Heart right ventricle (tissue), 16 donors: ENCODE measurements at regions not wholly inside any gene's neighbourhood (a gene's known extent, or its start where the extent isn't known, plus 50 kb on each side); places are given as distances from the start of the nearest gene placed in this dataset.

Experiments used
- ATAC-seq, 8 donors: fragments of 200-7000 bp; cut with Tn5 transposase; one replicate each; pipeline ENCODE4 v1.9.1; 2020; ENCODE audit warnings: mild to moderate bottlenecking in 8 of 8, moderate library complexity in 8 of 8, moderate number of reproducible peaks in 1 of 8
- DNase-seq, 2 donors: peaks; one replicate each; pipeline ENCODE4 v3.0.0-alpha.2; 2020
- H3K27ac ChIP-seq, 10 donors: fragments of 200-600 bp; sonication (generic) in 2 of 10; one replicate each; pipeline versions ENCODE4 v1.5.0 to v1.8.0; 2020 to 2022; ENCODE audit warnings: mild to moderate bottlenecking in 3 of 10
- H3K27me3 ChIP-seq, 7 donors: fragments of 200-600 bp; one replicate each; pipeline ENCODE4 v1.8.0; 2021 to 2022; ENCODE audit warnings: mild to moderate bottlenecking in 2 of 7
- H3K36me3 ChIP-seq, 9 donors: fragments of 200-600 bp; sonication (generic) in 1 of 9; one replicate each; pipeline versions ENCODE4 v1.5.0 to v1.8.0; 2020 to 2022; ENCODE audit warnings: mild to moderate bottlenecking in 2 of 9
- H3K4me1 ChIP-seq, 9 donors: fragments of 200-600 bp; sonication (generic) in 1 of 9; one replicate each; pipeline versions ENCODE4 v1.5.0 to v1.8.0; 2020 to 2022; ENCODE audit warnings: mild to moderate bottlenecking in 4 of 9
- H3K4me3 ChIP-seq, 10 donors: fragments of 200-600 bp; sonication (generic) in 2 of 10; one replicate each; pipeline versions ENCODE4 v1.5.0 to v1.8.0; 2020 to 2022; ENCODE audit warnings: mild to moderate bottlenecking in 7 of 10, moderate library complexity in 2 of 10
- H3K9me3 ChIP-seq, 11 donors: fragments of 200-600 bp in 10 of 11; sonication (generic) in 2 of 11; one replicate each; pipeline versions ENCODE4 v1.5.0 to v1.8.0; 2013 to 2022; ENCODE audit warnings: mild to moderate bottlenecking in 2 of 11, control low read depth in 1 of 11, moderate library complexity in 1 of 11
- WGBS, 2 donors: extraction: QIAGEN DNeasy Blood & Tissue Kit; methylation state at CpG; one replicate each; pipeline ENCODE4 v1.1.7; 2013; ENCODE audit warnings: inconsistent platforms in 1 of 2; 5-methylcytosine and 5-hydroxymethylcytosine counted together
- intact Hi-C, 10 donors: fragments of 100-400 bp; cut with DNase I; formaldehyde crosslinking; loops; one replicate each; pipeline versions ENCODE4 v1.11.1 to v1.14.2; 2022
- TF ChIP-seq, protein P1 (sequence below), 9 donors: fragments of 200-600 bp; sonication (generic) in 2 of 9; IDR thresholded peaks; one replicate each; pipeline versions ENCODE4 v1.5.0 to v1.8.0; 2021 to 2022; ENCODE audit warnings: antibody characterized with exemption in 9 of 9, mild to moderate bottlenecking in 5 of 9, moderate library complexity in 1 of 9
- donor health status: Arrhythmogenic right ventricular cardiomyopathy.
- donor health status: ischemic (EF 13 %, LVEDD 7.1; RV severe dilation, severe dysfunction).
- donor health status: healthy with polysubstance abuse.
- donor health status: DM: no; HTN: yes; CAD: no.
- donor health status: DM: no; HTN: no; CAD: no.
- donor health status: ischemic (EF 25% LVEDD 6.9; RV normal size, moderate dysfunction).
- donor health status: ischemic (EF 25% LVEDD 5.7; RV mildly dilated, moderate dysfunction).
- donor health status: healthy.
- donor health status: DM: yes; HTN: yes; CAD: no.
- donor health status: Ischemic cardiomyopathy.
- donor health status: ischemic (EF 35%, LVEDD 5.7; RV mildly dilated, moderate dysfunction).
- donor health status: nonischemic (EF 11% LVEDD 7.7; RV severe dilation, severe dysfunction).
- donor health status: DM: yes; HTN: yes; CAD: no.
- donor health status: PGD.
- donor health status: ischemic (EF 29% LVEDD 5.4; RV normal size, mild dysfunction).
- donor health status: nonischemic (EF 23%, LVEDD 6.1; RV moderate dilation, normal function).

GRCh38 chr5:90166816-90167215 lies 242.7 kb downstream of the CETN3 start:
- peaks cover 3 to 32% (median 12%) of the 10 kb centered on the region in 9 donors for H3K4me1 ChIP-seq
- TF ChIP-seq, protein P1, sequence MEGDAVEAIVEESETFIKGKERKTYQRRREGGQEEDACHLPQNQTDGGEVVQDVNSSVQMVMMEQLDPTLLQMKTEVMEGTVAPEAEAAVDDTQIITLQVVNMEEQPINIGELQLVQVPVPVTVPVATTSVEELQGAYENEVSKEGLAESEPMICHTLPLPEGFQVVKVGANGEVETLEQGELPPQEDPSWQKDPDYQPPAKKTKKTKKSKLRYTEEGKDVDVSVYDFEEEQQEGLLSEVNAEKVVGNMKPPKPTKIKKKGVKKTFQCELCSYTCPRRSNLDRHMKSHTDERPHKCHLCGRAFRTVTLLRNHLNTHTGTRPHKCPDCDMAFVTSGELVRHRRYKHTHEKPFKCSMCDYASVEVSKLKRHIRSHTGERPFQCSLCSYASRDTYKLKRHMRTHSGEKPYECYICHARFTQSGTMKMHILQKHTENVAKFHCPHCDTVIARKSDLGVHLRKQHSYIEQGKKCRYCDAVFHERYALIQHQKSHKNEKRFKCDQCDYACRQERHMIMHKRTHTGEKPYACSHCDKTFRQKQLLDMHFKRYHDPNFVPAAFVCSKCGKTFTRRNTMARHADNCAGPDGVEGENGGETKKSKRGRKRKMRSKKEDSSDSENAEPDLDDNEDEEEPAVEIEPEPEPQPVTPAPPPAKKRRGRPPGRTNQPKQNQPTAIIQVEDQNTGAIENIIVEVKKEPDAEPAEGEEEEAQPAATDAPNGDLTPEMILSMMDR (IDR thresholded peaks at IDR 0.05) = no peak
- H3K27me3 ChIP-seq = no peaks in the 10 kb centered on the region
- DNase-seq (no peak), ATAC-seq (no peak)
- H3K9me3 ChIP-seq = no peaks in the 10 kb centered on the region
- no peak overlapping the region for H3K27ac ChIP-seq
- no peak overlapping the region for H3K4me3 ChIP-seq
- intact Hi-C loops = no loop called here
- no peaks in the 10 kb centered on the region for H3K36me3 ChIP-seq

- no peaks in the 10 kb centered on the region for H3K9me3 ChIP-seq
- WGBS, 2 donors = 77 to 84% methylated on average over 4 of the region's 4 CpGs
- H3K27me3 ChIP-seq = no peaks in the 10 kb centered on the region
- H3K4me3 ChIP-seq = no peak overlapping the region
- TF ChIP-seq, protein P1 (IDR thresholded peaks at IDR 0.05) = no peak
- peaks cover 0 to 6% (median 0%) of the 10 kb centered on the region in 9 donors for H3K4me1 ChIP-seq
- no peak for DNase-seq
- intact Hi-C loops = no loop called here
- H3K36me3 ChIP-seq = no peaks in the 10 kb centered on the region
- H3K27ac ChIP-seq = no peak overlapping the region
- no peak for ATAC-seq
These were observed 247.2 kb downstream of the CETN3 start for GRCh38 chr5:90162324-90162723.

DNA sequence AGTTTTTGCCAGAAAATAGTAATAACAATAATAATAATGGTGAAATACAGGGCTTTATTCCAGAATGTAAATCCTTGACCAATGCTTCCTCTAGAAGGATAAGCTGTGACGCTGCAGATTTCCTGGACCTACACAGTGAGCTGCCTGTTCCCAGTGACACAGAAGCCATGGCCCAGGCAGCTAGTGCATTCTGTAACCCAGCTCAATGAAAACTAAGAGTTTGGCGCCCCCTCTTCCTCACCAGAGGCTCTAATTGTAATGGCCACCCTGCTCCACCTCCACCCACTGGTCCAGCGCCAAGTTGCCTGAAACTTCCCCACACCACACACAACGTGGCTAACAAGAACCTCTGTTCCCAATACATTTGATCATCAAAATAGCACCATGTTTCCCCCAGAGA lies 248.1 kb downstream of the CETN3 start:
- 28 to 36% methylated on average over 4 of the region's 4 CpGs for WGBS, 2 donors
- no peak overlapping the region for H3K4me3 ChIP-seq
- H3K27ac ChIP-seq = no peak overlapping the region
- ATAC-seq (peak; percentile 51 to 90 (median 82)), DNase-seq (peak; percentile 39 to 64)
- no peaks in the 10 kb centered on the region for H3K9me3 ChIP-seq
- peaks cover 0 to 6% (median 0%) of the 10 kb centered on the region in 9 donors for H3K4me1 ChIP-seq
- no peaks in the 10 kb centered on the region for H3K36me3 ChIP-seq
- TF ChIP-seq, protein P1 (IDR thresholded peaks at IDR 0.05) = peak in 6 of 9 donors; percentile 30 to 51 (median 38)
- intact Hi-C loops = no loop called here
- H3K27me3 ChIP-seq = no peaks in the 10 kb centered on the region

GRCh38 chr5:90158131-90158530 lies 251.4 kb downstream of the CETN3 start:
- peaks cover 0 to 6% (median 0%) of the 10 kb centered on the region in 9 donors for H3K4me1 ChIP-seq
- no peak overlapping the region for H3K4me3 ChIP-seq
- ATAC-seq = no peak
- no peaks in the 10 kb centered on the region for H3K27me3 ChIP-seq
- H3K9me3 ChIP-seq = no peaks in the 10 kb centered on the region
- H3K27ac ChIP-seq = no peak overlapping the region
- TF ChIP-seq, protein P1 (IDR thresholded peaks at IDR 0.05) = no peak
- no peaks in the 10 kb centered on the region for H3K36me3 ChIP-seq
- WGBS, 2 donors = 36 to 38% methylated on average over 3 of the region's 3 CpGs
- no peak for DNase-seq
- intact Hi-C loops = no loop called here
